NK-92 (cell line): ENCODE measurements at regions not wholly inside any gene's neighbourhood (a gene's known extent, or its start where the extent isn't known, plus 50 kb on each side); places are given as distances from the start of the nearest gene placed in this dataset.
"Not testable (repeated sequence)": the region's sequence is repeated elsewhere in the genome, so short reads cannot be mapped to it uniquely, and the experiment has no call there.

Source experiments
- DNase-seq: peaks from one replicate; lab custom pipeline; 2025; ENCODE audit not compliant: unreplicated experiment; lab: John Stamatoyannopoulos, UW

DNA sequence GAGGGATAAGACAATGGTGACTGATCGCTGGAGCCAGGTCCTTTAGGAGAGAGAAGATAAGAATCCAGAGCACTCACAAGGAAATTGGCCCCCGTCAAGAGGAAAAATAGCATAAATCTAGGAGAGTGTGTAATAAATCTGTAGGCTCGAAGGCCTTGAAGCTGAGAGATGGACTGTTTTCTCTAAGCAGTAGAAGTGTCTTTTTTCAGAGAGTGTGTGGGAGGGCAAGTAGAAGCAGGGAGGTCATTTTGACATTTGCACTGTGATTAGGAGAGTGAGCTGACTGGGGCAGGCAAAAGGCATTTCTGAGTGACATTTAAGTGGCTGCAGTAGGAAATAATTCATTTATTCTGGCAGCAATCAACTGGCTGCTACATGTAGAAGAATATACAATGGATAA is 78.0 kb upstream of the DDHD1 start:
- DNase-seq = no peak

DNA sequence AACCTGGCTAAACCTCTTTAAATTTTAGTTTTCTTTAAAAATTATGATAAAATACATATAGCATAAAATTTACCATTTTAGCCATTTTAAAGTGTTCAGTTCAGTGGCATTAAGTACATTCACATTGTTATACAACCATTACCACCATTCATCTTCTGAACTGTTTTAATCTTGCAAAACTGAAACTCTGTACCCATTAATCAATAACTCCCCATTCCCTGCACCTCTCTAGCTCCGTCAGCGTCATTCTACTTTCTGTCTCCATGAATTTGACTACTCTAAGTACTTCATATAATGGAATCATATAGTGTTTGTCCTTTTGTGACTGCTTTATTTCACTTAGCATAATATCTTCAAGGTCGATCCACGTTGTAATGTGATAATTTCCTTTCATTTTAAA is 75.8 kb upstream of the DDHD1 start:
- no peak for DNase-seq

GRCh38 chr14:53227154-53227718 is 74.1 kb upstream of the DDHD1 start:
- DNase-seq = no peak

GRCh38 chr14:53226553-53226952 is 73.4 kb upstream of the DDHD1 start:
- no peak for DNase-seq

DNA sequence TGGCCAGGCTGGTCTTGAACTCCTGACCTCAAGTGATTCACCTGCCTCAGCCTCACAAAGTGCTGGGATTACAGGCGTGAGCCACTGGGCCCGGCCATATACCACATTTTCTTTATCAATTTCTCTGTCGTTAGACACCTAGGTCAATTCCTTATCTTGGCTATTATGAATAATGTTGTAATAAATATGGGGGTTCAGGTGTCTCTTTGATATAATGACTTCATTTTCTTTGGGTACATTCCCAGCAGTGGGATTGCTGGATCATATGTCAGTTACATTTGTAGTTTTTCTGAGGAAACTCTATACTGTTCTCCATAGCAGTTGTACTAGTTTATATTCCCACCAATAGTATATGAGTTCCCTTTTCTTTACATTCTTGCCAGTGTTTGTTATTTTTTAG is 67.8 kb upstream of the DDHD1 start:
- DNase-seq = no peak

DNA sequence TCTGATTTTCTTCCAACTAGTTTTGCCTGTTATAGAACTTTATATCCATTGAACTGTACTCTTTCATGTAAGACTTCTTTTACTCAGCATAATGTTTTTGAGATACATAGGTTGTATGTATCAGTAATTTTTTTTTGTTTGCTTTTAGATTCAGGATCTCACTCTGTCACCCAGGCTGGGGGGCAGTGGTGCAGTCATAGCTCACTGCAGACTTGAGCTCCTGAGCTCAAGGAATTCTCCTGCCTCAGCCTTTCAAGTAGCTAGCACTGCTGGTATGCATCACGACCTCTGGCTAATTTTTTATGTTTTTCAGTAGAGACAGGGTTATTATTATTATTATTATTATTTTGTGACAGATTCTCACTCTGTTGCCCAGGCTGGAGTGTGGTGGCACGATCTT is 65.0 kb upstream of the DDHD1 start:
- DNase-seq = no peak

- DNase-seq = no peak
These were observed 64.3 kb upstream of the DDHD1 start for GRCh38 chr14:53217316-53217994.

DNA sequence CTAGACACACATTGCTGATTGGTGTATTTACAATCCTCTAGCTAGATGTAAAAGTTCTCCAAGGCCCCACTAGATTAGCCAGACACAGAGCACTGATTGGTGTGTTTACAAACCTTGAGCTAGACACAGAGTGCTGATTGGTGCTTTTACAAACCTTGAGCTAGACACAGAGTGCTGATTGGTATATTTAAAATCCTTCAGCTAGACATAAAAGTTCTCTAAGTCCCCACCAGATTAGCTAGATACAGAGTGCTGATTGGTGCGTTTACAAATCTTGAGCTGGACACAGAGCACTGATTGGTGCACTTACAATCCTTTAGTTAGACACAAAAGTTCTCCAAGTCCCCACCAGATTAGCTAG is 63.8 kb upstream of the DDHD1 start:
- not testable (repeated sequence) for DNase-seq

DNA sequence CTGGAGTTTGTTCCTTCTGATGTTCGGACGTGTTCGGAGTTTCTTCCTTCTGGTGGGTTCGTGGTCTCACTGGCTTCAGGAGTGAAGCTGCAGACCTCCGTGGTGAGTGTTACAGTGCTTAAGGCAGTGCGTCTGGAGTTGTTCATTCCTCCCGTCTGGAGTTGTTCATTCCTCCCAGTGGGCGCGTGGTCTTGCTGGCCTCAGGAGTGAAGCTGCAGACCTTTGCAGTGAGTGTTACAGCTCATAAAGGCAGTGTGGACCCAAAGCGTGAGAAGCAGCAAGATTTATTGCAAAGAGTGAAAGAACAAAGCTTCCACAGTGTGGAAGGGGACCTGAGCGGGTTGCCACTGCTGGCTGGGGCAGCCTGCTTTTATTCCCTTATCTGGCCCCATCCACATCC is 63.4 kb upstream of the DDHD1 start:
- DNase-seq = not testable (repeated sequence)

DNA sequence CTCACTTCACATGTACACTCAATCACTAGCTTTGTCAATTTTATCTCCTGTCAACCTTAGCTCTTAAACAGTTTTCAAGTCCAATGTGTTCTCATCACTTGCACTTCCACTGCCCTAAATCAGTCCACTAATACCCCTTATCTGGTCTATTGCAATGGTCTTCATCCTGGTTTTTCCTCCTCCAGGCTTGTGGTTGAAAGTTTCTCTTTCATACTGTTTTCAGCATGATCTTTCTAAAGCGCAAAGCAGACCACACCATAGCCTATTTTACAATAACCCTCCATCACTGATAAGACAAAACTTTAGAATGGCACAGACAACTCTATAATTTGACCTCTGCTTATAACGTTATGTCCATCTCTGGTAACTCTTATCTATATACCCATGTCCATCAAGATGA is 62.0 kb upstream of the DDHD1 start:
- no peak for DNase-seq

DNA sequence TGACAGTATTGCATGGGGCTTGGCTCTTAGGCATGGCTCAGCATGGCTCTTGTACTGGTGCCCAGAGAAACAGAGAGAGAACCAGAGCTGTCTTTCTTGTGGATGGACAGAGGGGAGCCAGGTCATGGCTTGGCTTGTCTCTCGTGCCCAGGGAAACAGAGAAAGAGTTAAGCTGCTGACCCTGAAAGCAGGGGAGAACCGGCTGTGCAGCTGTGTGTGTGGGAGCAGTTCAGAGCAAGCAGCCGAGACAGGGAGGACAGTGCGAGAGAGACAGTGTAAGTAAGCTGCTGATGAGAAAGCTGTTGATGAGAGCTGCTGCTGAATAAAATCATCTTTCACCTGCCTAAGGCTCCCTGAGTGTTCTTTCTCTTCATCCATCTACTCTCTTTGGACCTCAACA is 61.3 kb upstream of the DDHD1 start:
- no peak for DNase-seq

- DNase-seq = no peak
These were observed 60.6 kb upstream of the DDHD1 start for GRCh38 chr14:53213761-53214160.

DNA sequence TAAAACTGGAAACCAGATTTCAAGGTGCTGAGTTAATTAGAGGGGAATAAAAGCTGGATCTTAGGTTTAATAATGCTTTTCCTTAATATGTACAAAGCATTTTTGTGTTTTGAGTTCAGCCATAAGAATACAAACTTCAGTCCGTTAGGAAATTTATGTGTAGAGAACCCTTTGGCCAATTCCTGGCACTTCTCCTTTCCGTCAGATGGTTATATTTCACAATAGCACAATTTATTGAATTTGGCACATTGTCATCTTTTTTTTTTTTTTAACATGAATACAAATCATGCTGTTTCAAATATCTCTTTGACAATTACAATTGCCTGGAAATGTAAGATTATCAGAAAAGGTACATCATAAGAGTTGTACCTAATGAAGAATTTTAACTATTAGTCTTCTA is 56.2 kb upstream of the DDHD1 start:
- DNase-seq = no peak
